ENCODE measurements at regions not wholly inside any gene's neighbourhood (a gene's known extent, or its start where the extent isn't known, plus 50 kb on each side); places are given as distances from the start of the nearest gene placed in this dataset. TPM values are rescaled to one million over a fixed set of nuclear protein-coding genes. Genes with fewer than 3 reads are reported as not detected.
A peak's percentile ranks its signal among the peaks of the same experiment; 100 is the strongest.

DNA sequence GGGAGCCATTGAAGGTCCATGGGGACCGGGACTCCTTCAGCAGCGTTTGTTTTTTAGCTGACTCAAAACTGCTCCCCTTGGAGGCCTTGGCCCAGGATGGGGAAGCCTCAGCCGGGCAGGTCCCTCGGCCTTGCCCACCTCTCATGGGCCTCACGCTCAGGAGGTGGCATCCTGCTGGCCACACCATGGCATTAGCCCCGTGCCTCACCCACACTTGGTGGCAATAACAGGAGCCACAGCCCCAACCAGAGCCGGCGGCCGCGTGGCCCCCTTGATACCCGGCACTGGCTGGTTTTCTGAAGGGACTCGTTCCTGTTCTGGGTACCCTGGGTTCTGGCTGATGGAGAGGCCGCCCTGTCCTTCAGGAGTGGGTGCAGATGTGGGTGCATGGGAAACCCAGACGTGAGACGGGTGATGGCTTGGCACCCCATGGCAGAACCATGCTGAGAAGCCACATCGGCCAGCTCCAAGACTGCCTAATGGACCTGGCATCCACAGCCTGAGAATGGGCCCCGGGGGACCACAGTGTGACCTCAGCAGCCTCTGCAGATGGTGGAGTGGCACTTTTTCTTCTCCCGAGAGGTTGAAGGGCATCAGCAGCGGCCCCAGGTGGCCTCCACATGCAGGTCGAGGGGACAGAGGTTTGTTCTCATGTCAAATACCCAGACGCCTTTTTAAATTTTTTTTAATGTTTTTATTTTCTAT lies 49.8 kb upstream of the PPARA start:
- H3K4me1 ChIP-seq: peaks cover 93% of the 10 kb centered on the region
- no peaks in the 10 kb centered on the region for H3K9me3 ChIP-seq
- H3K27ac ChIP-seq: peak overlapping the region in 3 of 4 donors; percentile 18 to 91 (median 58)
- 50 to 74% methylated on average over 7 to 21 of the region's 21 CpGs for WGBS, 2 donors
- H3K27me3 ChIP-seq: no peaks in the 10 kb centered on the region
- TF ChIP-seq CTCF (IDR thresholded peaks at IDR 0.05) (no peak), POLR2A (IDR thresholded peaks at IDR 0.05) (no peak)
- no peak overlapping the region for H3K4me3 ChIP-seq
- no peak for ATAC-seq
- peaks cover 15 to 16% of the 10 kb centered on the region in 2 donors for H3K36me3 ChIP-seq (replicated peaks in 1 of 2; ENCODE audit: insufficient read depth in 1 of 2, low read depth in 2 of 2)
- DNase-seq: no peak
- intact Hi-C loops (cut with DNase I): no loop called here

Small RNAs in the stretch of these regions (microRNA-seq; reads per million reads assigned to microRNA genes)
- gene MIR3619 (ENCODE audit: borderline number of aligned reads in 2 of 2, borderline replicate concordance in 2 of 2): 0.47 to 2.2 reads per million in 2 donors

Small RNAs in the stretch of these regions (small RNA-seq; reads per million reads assigned to genes)
- not detected for gene MIR3619
